ENCODE measurements at regions not wholly inside any gene's neighbourhood (a gene's known extent, or its start where the extent isn't known, plus 50 kb on each side); places are given as distances from the start of the nearest gene placed in this dataset.

- TF ChIP-seq, protein P1, sequence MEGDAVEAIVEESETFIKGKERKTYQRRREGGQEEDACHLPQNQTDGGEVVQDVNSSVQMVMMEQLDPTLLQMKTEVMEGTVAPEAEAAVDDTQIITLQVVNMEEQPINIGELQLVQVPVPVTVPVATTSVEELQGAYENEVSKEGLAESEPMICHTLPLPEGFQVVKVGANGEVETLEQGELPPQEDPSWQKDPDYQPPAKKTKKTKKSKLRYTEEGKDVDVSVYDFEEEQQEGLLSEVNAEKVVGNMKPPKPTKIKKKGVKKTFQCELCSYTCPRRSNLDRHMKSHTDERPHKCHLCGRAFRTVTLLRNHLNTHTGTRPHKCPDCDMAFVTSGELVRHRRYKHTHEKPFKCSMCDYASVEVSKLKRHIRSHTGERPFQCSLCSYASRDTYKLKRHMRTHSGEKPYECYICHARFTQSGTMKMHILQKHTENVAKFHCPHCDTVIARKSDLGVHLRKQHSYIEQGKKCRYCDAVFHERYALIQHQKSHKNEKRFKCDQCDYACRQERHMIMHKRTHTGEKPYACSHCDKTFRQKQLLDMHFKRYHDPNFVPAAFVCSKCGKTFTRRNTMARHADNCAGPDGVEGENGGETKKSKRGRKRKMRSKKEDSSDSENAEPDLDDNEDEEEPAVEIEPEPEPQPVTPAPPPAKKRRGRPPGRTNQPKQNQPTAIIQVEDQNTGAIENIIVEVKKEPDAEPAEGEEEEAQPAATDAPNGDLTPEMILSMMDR (IDR thresholded peaks at IDR 0.05): no peak
- no peak for TF ChIP-seq POLR2A (IDR thresholded peaks at IDR 0.05)
Observed at GRCh38 chr16:62549875-62550274, 513.6 kb upstream of the CDH8 start.
